Neuron (in vitro differentiated cells): ENCODE measurements at regions not wholly inside any gene's neighbourhood (a gene's known extent, or its start where the extent isn't known, plus 50 kb on each side); places are given as distances from the start of the nearest gene placed in this dataset.

Source experiments
- H2AFZ ChIP-seq: one replicate; pipeline ENCODE4 v1.6.1; 2013; ENCODE audit warnings: low read depth, mild to moderate bottlenecking, inconsistent platforms, low read length, moderate library complexity
- H3K27me3 ChIP-seq: one replicate; pipeline ENCODE4 v1.6.1; 2013; ENCODE audit warnings: low read length; ENCODE audit not compliant: insufficient read depth
- H3K36me3 ChIP-seq: one replicate; pipeline ENCODE4 v1.6.1; 2013; ENCODE audit warnings: low read length; ENCODE audit not compliant: insufficient read depth
- H3K4me1 ChIP-seq: one replicate; pipeline ENCODE4 v1.6.1; 2013; ENCODE audit warnings: low read length; ENCODE audit not compliant: insufficient read depth
- H3K4me3 ChIP-seq: 2 replicates; pipeline ENCODE4 v1.5.1; 2013; ENCODE audit warnings: mild to moderate bottlenecking, low read length, moderate library complexity
- H3K9me3 ChIP-seq: one replicate; pipeline ENCODE4 v1.6.1; 2013; ENCODE audit warnings: low read length

DNA sequence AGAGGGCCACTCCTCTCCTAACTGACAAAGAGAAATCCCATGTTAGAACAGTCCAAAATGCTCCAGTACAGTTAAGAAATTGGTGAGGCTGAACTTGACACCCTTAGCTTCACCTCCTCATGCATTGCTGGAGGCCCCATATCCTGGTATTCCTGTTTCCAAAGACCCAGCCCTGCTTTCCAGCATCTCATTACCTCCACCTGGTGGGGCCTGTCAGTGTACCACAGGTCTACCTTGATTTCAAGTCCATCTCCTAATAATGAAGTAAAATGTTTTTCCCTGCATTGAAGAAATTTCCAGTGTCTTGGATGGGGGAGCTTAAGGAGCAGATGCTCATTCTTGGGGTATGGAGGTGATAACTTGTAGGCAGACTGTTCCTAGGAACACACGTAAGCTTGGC, 70.6 kb upstream of the S1PR3 start:
- H2AFZ ChIP-seq: no peak overlapping the region
- no peaks in the 10 kb centered on the region for H3K27me3 ChIP-seq
- H3K9me3 ChIP-seq: peaks cover 2% of the 10 kb centered on the region
- H3K4me1 ChIP-seq: no peaks in the 10 kb centered on the region
- H3K4me3 ChIP-seq: no peak overlapping the region
- H3K36me3 ChIP-seq: no peaks in the 10 kb centered on the region

DNA sequence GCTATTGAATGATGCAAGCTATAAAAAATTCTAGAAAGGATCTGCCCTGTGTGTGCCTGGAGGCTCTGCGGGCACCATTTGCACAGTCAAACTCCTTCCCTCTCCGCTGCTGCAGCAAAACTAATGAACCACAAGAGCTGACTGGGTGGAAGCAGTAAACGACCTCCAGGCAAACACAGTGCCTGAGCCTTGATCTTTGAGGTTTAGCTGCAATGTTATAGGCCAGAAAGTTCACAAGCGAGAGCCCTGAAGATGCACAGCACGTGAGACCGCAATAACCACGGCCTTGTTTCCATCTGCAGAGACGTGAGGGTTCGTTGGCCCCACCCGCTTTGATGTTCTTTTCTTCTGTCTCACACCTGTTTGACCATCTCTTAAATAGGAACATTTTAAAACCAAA, 69.2 kb upstream of the S1PR3 start:
- H3K27me3 ChIP-seq: no peaks in the 10 kb centered on the region
- no peaks in the 10 kb centered on the region for H3K36me3 ChIP-seq
- H2AFZ ChIP-seq: no peak overlapping the region

GRCh38 chr9:88923092-88923491, 68.2 kb upstream of the S1PR3 start:
- Histone ChIP-seq H3K4me1 (no peaks in the 10 kb centered on the region), H3K27me3 (no peaks in the 10 kb centered on the region), H3K36me3 (no peaks in the 10 kb centered on the region), H3K9me3 (peaks cover 2% of the 10 kb centered on the region), H3K4me3 (no peak overlapping the region), H2AFZ (no peak overlapping the region)

More for the DNA sequence above, 69.2 kb upstream of the S1PR3 start:
- Histone ChIP-seq H3K9me3 (peaks cover 2% of the 10 kb centered on the region), H3K4me1 (no peaks in the 10 kb centered on the region), H3K4me3 (no peak overlapping the region)

- Histone ChIP-seq H3K9me3 (peaks cover under 1% of the 10 kb centered on the region), H2AFZ (no peak overlapping the region), H3K4me3 (no peak overlapping the region), H3K27me3 (no peaks in the 10 kb centered on the region), H3K36me3 (no peaks in the 10 kb centered on the region), H3K4me1 (no peaks in the 10 kb centered on the region)
Observed at GRCh38 chr9:88923653-88924288, 67.5 kb upstream of the S1PR3 start.

DNA sequence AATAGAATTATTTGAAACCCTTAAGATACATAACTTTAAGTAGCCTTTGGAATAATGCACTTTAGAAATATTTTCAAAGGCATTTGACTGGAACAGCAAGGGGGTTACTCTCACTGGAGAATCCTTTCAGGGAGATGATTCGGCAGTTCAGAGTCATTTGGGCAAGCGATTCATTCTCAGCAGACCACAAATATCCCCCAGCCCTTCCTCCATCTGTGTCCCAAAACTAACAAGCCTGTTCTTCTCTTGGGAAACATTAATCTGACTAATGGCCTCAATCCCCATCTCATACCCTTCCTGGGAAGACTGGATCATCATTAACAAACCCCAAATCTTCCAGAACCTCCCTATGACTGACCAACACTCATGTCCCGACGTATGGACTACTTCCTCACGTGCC, 65.8 kb upstream of the S1PR3 start:
- H3K4me3 ChIP-seq: no peak overlapping the region
- H3K9me3 ChIP-seq: no peaks in the 10 kb centered on the region
- H2AFZ ChIP-seq: no peak overlapping the region
- H3K4me1 ChIP-seq: no peaks in the 10 kb centered on the region
- H3K27me3 ChIP-seq: no peaks in the 10 kb centered on the region
- no peaks in the 10 kb centered on the region for H3K36me3 ChIP-seq

- H3K36me3 ChIP-seq: no peaks in the 10 kb centered on the region
- H3K4me3 ChIP-seq: no peak overlapping the region
- no peaks in the 10 kb centered on the region for H3K27me3 ChIP-seq
- peaks cover 7% of the 10 kb centered on the region for H3K9me3 ChIP-seq
- no peak overlapping the region for H2AFZ ChIP-seq
- H3K4me1 ChIP-seq: no peaks in the 10 kb centered on the region
Observed at GRCh38 chr9:88926781-88927505, 64.3 kb upstream of the S1PR3 start.

DNA sequence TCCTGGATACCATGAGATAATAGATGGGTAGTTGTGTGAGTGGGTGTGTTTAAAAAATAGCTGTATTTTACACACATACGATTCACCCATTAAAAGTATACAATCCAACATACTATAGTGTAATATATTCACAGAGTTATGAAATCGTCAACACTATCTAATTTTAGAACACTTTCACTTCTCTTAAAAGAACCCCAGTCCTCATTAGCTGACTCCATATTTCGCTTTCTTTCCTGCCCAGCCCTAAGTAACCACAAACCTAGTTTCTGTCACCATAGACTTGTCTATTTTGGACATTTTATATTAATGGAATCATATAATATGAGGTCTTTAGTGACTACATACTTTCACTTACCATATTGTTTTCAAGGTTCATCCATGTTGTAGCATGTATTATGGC, 63.8 kb upstream of the S1PR3 start:
- Histone ChIP-seq H3K36me3 (no peaks in the 10 kb centered on the region), H2AFZ (no peak overlapping the region), H3K9me3 (peaks cover 7% of the 10 kb centered on the region), H3K4me3 (no peak overlapping the region), H3K27me3 (no peaks in the 10 kb centered on the region), H3K4me1 (no peaks in the 10 kb centered on the region)

DNA sequence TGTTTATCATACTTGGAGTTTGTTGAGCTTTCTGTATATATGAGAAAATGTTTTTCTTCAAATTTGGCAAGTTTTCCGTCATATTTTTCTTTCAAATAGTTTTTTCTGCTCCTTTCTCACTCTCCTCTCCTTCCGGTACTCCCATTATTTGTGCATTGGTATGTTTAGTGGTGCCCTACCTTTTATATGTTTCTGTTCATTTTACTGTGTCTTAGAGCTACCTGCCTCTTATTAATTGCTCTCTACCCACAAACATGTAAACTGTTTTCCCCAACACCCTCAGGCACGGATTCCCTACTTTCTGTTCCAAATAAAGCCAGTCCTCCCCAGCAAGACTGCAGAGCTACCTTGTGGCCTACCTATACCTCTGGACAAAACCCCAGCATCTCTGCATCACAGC, 60.6 kb upstream of the S1PR3 start:
- no peaks in the 10 kb centered on the region for H3K27me3 ChIP-seq
- H3K4me3 ChIP-seq: no peak overlapping the region
- no peak overlapping the region for H2AFZ ChIP-seq
- peaks cover 10% of the 10 kb centered on the region for H3K9me3 ChIP-seq
- H3K4me1 ChIP-seq: no peaks in the 10 kb centered on the region
- H3K36me3 ChIP-seq: no peaks in the 10 kb centered on the region

- H3K27me3 ChIP-seq: no peaks in the 10 kb centered on the region
- H3K36me3 ChIP-seq: no peaks in the 10 kb centered on the region
- H2AFZ ChIP-seq: no peak overlapping the region
- H3K4me1 ChIP-seq: no peaks in the 10 kb centered on the region
- no peak overlapping the region for H3K4me3 ChIP-seq
- H3K9me3 ChIP-seq: peaks cover 11% of the 10 kb centered on the region
Observed at GRCh38 chr9:88932766-88933165, 58.5 kb upstream of the S1PR3 start.

GRCh38 chr9:88933607-88934379, 57.5 kb upstream of the S1PR3 start:
- Histone ChIP-seq H3K36me3 (no peaks in the 10 kb centered on the region), H2AFZ (no peak overlapping the region), H3K4me1 (no peaks in the 10 kb centered on the region), H3K4me3 (no peak overlapping the region), H3K9me3 (peaks cover 11% of the 10 kb centered on the region), H3K27me3 (no peaks in the 10 kb centered on the region)

DNA sequence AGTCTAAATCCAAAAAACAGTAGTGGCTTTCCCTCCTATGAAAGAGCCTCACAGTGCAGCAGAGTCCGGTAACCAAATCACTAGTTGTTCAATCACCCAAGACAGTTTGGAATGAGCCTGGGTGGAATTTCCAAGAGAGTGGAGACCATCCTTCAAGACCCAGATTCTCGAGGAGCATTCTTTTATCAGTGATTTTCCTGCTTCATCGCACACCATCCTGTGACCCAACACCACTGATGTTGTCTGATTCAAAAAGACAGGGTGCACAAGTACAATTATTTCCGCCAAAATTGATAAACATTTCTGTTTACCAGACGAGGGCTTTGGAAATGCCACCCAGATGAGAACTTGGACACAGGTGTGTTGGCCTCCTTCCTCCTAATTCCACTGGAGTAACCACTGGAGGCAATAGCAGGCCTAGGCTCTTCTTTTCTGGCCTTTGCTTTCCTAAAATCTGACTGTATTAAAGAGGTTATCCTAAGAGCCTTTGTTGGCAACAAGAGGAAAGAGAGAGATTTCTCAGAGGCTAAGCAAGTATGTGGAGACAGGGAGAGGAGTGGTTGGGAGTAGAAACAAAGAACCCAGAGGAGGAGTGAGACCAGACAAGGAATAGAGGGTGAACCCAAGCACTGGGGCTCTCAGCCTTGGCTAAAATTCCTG, 56.3 kb upstream of the S1PR3 start:
- no peak overlapping the region for H2AFZ ChIP-seq
- no peaks in the 10 kb centered on the region for H3K27me3 ChIP-seq
- H3K4me3 ChIP-seq: no peak overlapping the region
- H3K36me3 ChIP-seq: no peaks in the 10 kb centered on the region
- no peaks in the 10 kb centered on the region for H3K4me1 ChIP-seq
- peaks cover 11% of the 10 kb centered on the region for H3K9me3 ChIP-seq

GRCh38 chr9:88936132-88936531, 55.1 kb upstream of the S1PR3 start:
- H3K27me3 ChIP-seq: no peaks in the 10 kb centered on the region
- no peak overlapping the region for H3K4me3 ChIP-seq
- H2AFZ ChIP-seq: no peak overlapping the region
- peaks cover 6% of the 10 kb centered on the region for H3K9me3 ChIP-seq
- H3K36me3 ChIP-seq: no peaks in the 10 kb centered on the region
- no peaks in the 10 kb centered on the region for H3K4me1 ChIP-seq

DNA sequence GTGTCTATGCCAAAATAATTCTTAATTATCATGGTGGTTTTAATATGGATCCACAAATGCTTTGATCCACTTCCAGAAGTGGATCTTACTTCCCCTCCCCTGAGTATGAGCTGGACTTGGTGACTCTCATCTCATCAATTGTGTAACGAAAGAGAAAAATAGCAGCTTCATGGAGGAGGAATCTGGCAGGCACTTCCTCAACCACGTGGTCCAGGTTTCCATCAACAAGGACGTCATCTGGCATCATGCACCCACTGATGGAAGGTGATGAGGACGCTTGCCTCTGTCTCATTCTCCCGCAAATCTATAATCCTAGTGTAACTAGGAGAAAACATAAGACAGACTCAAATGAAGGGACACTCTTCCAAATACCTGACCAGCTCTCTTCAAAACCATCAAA, 54.6 kb upstream of the S1PR3 start:
- no peak overlapping the region for H2AFZ ChIP-seq
- no peaks in the 10 kb centered on the region for H3K4me1 ChIP-seq
- no peaks in the 10 kb centered on the region for H3K27me3 ChIP-seq
- H3K36me3 ChIP-seq: no peaks in the 10 kb centered on the region
- H3K4me3 ChIP-seq: no peak overlapping the region
- peaks cover 4% of the 10 kb centered on the region for H3K9me3 ChIP-seq
